NCI-H345 (cell line): ENCODE measurements at regions not wholly inside any gene's neighbourhood (a gene's known extent, or its start where the extent isn't known, plus 50 kb on each side); places are given as distances from the start of the nearest gene placed in this dataset.
"Not testable (repeated sequence)": the region's sequence is repeated elsewhere in the genome, so short reads cannot be mapped to it uniquely, and the experiment has no call there.

Experiments
- DNase-seq: peaks from one replicate; lab custom pipeline; 2025; lab: John Stamatoyannopoulos, UW

DNA sequence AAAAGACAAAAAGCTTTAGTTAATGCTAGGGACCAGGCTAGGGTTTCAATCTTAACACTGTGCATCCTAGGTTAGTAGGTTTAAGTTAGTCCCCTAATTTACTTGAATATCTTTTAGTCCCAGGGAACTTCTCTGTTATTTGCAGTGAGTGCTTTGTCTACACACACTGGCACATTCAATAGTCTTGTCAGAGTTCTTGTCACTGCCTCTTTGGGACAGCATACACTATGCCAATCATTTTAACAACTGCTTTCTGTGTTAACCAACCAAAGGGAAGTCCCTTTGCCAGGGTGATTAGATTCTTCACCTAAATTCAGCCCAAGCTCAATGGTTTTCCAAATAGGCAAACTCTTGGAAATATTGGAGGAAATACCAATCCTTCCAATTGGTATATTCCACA lies 221.8 kb upstream of the IGFBP7 start:
- no peak for DNase-seq

DNA sequence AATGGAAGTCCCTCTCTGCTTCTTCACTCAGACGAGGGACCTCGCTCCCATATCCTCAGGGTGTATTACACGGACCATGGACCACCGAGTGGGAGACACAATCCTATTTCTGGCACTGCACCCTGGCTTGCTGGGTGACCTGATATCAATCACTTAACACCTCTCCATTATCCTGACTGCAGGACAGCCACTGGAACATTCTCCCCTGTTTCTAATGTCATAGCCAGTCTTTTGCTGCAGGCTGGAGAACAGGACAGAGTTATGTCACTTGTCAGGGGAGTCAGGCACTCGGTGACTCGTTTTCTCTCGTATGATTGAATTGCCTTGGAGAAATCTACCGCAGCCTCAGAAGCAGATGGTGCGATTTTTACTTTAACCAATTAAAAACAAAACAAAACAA lies 219.1 kb upstream of the IGFBP7 start:
- DNase-seq: no peak

DNA sequence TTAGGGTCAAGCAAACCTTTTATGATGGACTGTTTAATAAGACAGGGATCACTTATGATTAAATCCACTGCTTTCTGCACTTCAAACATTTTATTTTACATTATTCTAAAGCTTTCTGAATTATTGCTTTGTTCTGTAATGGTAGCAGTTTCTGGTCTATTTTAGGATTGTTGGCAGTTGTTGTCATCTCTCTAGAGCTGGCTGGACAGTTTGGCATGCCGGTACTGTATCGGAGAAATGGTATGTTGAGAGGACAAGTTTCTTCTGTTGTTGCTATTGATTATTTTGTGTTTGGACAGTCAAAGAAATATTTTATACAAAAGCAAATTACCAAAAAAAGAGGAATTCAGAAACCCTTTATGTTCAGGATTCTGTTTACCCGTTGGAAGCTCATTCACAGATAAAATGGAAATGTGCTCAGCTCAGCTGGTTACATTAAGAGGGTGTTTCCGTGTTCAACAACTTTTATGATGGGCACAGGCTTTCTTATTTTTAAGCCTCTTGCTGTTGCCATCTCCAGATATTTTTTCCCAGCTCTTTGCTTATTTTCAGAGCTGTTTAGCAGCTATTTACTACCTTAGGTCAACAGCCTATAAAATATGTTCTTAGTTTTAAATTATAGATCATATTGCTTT lies 214.6 kb upstream of the IGFBP7 start:
- no peak for DNase-seq

DNA sequence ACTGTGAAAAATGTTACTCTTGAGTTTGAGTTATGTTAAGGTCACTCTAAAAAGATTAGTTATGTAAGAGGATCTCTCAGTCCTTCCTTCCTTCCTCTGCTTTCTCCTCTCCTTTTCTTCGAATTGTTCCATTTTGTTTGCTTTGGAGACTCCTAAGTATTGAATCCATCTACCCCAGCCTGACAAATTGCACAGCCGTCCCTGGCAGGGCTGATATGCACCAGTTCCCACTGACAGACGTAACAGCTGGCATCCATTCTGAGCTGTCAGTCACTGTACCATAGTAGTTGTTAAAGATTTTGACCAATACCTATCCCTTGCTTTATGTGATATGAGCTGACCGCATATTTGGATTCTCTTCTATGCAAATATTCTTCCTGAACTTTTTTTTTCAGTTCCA lies 210.7 kb upstream of the IGFBP7 start:
- no peak for DNase-seq

DNA sequence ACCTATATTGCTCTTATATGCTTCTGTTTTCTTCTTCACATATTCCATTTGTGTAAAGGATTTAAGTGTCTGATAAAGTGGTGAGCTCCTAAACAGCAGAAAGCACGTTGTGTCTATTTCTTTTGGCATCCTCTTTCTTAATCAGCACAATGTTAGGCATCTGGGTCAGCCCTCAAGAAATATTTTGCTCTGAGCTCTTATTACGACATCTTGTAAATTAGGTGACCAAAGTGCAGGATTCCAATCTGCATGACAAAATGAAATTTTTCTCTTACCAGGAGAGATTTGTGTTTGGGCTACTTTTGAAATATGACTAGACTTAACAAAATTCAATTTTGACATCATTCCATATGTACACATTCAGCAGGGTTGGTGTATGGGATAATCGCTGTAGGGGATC lies 210.0 kb upstream of the IGFBP7 start:
- no peak for DNase-seq

DNA sequence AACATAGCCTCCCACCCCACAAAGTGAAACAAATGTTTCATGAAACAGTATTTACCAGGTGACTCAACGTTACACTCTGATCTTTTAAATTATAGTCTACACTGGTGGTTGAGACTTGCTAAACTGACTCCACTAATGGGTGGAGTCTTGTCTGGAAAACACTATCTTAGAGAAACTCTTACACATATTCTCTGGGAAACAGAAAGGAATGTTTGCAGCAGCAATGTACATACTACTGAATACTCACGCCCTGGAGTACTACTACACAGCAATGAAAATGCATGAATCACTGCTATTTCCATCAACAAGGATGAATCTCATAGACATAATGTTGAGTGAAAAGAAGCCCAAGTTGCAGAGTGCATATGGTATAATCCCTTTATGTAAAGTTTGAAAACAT lies 208.5 kb upstream of the IGFBP7 start:
- no peak for DNase-seq

DNA sequence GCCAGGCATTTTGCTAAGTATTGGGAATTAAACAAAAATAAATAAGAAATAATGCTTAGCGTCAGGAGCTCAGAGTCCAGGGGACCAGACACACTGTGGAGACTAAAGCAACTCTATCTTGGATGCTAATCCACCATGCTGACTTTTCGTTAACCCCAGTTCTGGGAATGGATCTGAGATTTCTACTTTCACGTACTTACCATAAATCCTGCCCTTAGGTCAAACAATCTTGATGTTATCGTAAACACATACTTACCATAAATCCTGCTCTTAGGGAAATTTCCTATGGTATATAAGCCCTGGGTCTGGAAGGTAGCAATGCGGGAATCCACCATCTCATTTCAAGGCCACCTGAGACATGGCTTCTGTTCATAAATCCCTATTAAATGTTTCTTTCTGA lies 204.5 kb upstream of the IGFBP7 start:
- DNase-seq: no peak

DNA sequence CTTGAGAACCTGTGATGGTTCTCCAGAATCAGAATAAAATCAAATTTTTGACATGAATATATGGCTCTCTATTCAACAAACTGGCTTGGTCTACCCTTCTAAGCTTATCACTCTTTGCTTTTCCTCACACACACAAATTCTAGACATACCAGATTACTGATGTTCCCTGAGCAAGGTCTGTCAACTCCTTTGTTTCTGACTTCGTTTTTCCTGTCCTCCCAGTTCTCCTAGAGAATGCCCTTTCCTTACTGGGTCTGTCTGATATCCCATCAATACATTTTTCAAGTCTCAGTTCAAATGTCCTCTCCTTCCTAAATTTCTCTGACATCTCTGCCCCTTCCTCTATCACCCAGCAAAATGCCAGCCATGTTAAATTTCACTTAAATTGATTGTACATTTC lies 202.1 kb upstream of the IGFBP7 start:
- no peak for DNase-seq

DNA sequence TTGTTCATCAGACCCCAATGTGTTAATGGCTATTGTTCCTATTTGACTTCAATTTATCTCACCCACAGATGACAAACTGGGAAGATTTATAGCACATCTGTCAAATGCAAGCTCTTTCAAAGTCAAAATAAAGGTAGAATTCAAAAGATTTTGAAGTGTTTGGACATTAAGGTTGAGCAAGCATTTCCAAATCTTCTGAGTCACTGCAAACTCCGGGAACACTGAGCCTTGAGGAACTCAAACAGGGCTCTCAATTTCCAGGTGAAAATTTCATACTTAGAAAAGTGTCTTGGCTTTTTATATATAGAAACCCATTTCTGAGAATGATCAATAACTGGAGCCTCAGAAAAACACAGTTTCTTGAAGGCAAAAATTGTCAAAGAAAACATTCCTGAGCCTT lies 199.5 kb upstream of the IGFBP7 start:
- no peak for DNase-seq

DNA sequence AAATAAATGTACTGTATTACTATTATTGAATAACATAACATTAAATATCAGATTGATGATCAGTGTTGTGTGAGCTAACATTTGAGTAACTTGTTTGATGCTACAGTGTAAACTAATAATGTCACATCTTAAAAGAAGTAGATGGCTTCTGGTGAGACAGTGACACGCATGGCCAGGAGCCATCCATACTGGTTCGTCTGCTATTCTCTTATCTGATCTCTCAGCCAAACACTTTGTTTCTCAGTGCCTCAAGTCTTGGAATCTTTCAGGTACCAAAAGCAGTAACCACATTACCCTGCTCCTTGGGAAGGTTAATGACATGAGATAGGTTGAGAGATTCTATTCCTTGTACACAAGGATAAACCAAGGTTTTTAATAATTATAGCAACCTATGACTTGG lies 198.1 kb upstream of the IGFBP7 start:
- no peak for DNase-seq

DNA sequence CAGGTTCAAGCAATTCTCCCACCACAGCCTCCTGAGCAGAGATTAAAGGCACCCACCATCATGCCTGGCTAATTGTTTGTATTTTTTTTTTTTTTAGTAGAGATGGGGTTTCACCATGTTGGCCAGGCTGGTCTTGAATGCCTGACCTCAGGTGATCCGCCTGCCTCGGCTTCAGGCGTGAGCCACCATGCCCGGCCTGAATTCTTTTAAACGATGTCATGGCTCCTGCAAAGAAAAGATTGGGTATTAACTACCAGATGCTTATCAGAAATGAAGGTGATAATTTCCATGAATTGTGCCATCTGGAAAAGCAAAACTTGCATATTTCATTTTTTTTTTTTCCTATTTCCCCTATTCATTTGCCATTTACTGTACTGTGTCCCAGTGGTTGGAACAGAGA lies 195.7 kb upstream of the IGFBP7 start:
- no peak for DNase-seq

DNA sequence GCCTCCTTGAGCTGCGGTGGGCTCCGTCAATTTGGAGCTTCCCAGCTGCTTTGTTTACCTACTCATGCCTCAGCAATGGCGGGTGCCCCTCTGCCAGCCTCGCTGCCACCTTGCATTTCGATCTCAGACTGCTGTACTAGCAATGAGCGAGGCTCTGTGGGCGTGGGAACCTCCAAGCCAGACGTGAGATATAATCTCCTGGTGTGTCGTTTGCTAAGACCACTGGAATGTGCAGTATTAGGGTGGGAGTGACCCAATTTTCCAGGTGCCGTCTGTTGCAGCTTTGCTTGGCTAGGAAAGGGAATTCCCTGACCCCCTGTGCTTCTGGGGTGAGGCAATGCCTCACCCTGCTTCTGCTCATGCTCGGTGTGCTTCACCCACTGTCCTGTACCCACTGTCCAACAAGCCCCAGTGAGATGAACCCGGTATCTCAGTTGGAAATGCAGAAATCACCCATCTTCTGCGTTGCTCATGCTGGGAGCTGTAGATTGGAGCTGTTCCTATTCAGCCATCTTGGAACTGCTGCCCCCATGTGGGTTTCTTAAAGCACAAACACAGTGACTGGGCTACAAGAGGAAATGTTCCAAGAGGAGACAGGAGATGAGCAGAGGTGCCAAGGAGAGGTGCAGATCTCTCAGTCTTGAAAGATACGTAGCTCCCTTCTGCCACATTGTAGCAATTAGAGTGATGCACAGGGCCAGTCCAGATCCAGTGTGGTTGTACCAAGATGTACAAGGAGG lies 193.0 kb upstream of the IGFBP7 start:
- DNase-seq: no peak

DNA sequence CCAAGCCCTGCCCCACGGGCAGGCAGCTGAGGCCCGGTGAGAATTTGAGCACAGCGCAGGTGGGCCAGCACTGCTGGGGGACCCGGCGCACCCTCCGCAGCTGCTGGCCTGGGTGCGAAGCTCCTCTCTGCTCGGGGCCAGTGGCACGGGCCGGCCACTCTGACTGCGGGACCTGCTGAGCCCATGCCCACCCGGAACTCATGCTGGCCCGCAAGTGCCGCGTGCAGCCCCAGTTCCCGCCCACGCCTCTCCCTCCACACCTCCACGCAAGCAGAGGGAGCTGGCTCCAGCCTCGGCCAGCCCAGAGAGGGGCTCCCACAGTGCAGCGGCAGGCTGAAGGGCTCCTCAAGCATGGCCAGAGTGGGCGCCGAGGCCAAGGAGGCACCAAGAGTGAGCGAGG lies 190.1 kb upstream of the IGFBP7 start:
- DNase-seq: not testable (repeated sequence)

DNA sequence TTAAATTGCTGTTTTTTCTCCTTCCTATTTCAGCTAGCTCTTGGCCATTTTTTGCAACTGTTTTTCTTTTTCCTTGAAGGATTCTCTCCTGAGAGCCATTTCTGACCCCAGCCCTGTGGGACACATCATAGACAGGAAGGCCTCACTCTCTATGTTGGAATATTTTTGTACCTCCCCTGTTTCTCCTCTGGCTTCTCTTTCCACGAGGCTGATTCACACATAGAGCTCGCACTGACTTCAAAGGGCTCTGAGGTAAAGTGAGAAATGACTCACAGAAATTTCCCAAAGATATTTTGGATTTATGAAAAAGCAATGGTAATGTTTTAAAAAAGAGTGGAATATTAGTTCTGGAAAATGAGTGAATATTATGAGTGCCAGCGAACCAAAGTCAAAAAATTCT lies 181.7 kb upstream of the IGFBP7 start:
- DNase-seq: no peak

DNA sequence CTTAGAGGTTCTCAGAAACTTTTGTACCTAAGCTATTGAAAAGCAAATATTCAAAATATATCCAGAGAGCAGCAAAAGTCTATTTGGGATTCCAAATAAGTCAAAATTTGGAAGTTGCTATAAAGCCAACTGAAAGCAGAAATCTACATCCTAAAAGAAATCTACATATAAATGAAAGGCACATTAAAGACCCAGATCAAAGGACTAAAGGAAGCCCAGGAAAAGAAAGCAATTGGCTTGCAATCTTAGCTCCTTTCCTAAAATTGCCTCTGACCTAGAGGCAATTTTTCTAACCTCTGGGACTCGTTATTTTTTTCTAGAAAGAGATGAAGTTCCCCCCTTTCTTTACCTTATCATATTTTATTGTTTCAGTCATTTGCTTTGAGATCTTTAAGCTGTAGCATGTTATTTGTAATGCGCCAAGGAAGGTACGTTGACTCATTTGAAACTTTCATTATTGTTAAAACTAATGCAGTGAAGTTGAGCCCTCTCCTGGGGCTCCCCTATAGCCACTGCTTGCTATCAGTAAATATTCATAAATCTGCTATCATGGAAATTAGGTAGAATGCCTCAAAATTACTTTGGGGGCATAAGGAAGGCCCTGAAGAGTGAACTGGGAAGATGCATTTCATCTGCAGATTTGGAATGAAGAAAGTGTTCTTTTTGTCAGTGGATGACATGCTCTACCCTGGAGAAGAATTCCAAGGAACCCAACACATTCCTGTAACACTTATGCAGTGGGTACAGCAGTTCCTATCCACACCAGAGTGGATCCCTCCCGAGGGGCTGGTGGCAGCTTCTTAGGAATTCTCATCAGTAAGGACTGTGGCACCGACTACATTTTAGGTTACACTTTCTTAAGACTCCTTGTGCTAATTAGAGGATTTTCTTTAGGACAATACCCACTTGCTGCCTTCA lies 177.8 kb upstream of the IGFBP7 start:
- DNase-seq: no peak

DNA sequence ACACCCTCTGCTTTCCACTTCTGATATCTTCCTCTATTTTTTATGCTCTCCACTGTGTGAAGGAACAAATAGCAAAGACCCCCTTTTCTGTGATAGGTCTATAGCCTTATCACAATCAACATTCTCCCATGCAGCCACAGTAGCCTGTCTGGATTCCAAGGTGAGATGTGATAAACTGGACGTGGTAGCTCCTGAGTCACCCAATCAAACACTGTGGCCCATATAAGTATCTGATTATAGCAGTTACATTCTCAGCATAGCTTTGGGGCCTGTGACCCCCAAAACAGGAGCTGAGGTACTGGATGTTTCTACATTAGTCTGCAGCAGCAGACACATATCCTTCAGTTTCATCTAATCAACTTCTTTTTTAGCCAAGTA lies 172.7 kb upstream of the IGFBP7 start:
- no peak for DNase-seq

DNA sequence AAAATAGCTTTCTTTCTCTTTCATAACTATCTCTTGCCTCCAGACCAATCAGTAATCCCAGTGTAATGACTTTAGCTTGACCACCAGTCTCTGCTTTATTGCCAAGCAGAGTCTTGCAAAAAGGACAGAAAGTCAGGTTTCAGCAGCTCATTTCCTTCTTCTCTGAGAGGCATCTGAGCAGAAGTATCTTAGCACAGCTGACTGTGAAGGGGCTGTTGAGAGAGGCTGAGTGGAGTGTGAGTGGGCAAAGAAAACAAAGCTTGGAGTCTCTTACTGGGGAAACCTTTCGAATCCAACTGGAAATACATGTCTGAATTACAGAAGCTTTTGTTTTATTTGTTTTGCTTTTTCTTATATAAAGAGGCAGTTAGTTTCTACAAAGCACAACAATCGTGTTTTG lies 170.3 kb upstream of the IGFBP7 start:
- no peak for DNase-seq

DNA sequence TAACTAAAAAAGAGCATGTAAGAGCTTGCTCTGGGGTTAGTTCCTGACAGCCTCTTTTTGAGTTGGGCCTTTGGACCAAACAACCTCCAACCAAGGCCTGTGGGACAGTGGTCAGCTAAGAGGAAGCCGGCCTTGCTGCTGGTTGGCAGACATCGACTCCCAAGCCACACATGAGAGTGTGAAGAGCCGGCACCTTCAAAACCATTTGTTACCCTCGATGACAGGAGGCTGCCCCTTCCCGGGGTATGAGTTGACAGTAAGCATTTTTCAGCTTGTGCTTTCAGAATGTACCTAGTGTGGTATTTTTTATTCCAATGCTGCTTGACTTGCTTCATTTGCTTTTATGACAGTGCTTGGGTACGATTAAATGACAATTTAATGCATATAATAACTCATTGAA lies 168.6 kb upstream of the IGFBP7 start:
- no peak for DNase-seq

DNA sequence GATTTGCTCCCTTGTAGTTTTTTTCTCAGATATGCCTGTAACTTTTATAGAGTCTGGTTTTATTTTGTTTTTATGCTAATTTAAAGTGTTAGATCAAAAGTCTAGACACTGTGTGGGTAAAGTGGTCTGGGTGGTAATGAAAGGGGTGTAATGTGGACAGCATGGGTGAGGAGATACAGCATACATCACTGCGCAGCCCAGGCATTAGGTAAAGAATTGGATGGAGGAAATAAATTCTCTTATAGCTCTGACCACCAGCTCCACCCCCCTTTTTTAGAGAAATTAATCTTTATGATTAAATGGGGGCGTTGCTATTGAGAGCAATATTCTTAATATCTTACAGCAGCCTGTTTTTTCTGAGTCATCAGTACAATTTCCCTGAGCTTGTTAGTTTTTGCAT lies 163.9 kb upstream of the IGFBP7 start:
- DNase-seq: no peak

DNA sequence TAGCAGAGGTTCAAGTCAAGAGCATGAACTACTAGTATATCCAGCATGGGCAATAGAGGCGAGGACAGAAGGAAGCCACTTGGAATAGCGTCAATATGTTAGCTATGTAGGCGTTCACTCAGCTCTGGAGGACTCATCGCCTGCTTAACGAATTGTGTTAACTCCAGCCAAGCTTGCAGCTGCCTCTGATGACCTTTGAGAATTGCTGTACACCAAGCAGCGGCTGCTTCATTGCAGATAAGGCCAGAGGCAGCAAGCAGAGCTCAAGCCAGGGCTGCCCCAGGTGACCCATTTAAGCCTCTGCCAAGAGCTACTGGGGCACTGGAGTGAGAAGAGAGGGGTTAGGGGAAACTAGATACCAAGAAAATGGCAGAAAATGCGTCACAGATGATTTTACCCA lies 160.2 kb upstream of the IGFBP7 start:
- DNase-seq: no peak

DNA sequence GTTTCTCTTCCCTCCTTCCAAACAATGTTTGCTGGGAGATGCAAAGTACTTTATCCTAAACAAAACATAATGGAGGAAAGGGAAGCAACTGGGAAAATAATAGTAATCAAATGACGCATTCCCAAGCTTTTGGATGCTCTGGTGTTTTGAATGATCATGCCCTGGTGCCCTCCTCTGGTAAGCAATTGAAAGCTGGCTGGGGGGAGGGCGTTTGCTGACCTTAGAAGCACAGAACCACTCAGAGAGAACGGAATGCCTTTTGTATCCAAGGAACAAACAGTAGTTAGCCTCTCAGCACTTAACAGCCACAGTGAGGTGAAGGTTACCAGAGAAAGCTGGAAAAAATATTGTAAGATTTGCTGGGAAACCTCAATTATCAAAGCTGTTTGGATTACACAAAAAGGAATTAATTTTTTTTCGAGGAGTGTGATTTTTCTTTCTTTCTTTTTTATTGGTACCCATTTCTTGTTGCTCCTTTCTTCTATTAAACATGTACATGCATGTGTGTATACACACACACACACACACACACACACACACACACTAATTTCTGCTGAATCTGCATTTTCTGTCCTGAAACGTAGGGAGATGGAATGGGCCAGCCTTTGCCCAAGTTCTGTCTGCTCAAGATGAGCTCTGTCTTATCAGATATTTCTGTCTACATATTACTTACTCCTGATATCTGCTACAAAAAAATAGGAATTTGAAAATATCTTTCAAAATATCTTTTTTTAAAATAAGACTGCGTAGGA lies 155.8 kb upstream of the IGFBP7 start:
- DNase-seq: no peak

DNA sequence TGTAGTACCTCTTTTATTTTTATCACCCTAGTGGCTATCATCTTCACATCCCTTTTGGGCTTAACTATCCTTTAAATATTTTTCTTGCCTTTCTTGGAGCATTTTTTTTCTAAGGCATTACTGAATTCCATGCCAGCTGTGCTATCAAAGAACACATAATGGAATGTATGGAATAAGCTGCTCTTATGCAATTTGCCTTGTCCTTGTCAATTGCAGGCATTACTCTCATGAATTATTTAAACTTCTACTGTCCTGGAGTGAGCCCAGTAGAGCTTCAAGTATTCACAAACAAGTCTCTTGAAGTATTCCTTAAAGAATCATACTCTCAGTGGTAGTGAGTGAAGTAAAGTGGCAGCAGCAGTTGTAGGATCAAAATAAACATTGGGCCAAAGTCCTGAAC lies 144.6 kb upstream of the IGFBP7 start:
- DNase-seq: no peak
